MM.1S (cell line): ENCODE measurements at regions not wholly inside any gene's neighbourhood (a gene's known extent, or its start where the extent isn't known, plus 50 kb on each side); places are given as distances from the start of the nearest gene placed in this dataset.

Experiments
- DNase-seq: peaks from one replicate; pipeline ENCODE4 v3.0.0-alpha.2; 2015
- H2AFZ ChIP-seq: fragments of 300-600 bp; sonication (generic); 2 replicates; pipeline ENCODE4 v1.6.0; 2016; ENCODE audit warnings: antibody characterized with exemption, low read length
- H3F3A ChIP-seq: fragments of 300-600 bp; sonication (generic); 2 replicates; pipeline ENCODE4 v1.6.1; 2016; ENCODE audit warnings: mild to moderate bottlenecking, antibody characterized with exemption, low read length, moderate library complexity, mixed read lengths; ENCODE audit not compliant: insufficient read depth
- H3K27ac ChIP-seq: fragments of 300-600 bp; sonication (generic); 2 replicates; pipeline ENCODE4 v1.5.1; 2016; ENCODE audit warnings: mild to moderate bottlenecking, low read length
- H3K27me3 ChIP-seq: fragments of 300-600 bp; sonication (generic); replicated peaks from 2 replicates; pipeline ENCODE4 v1.6.0; 2016; ENCODE audit warnings: low read length; ENCODE audit not compliant: insufficient read depth
- H3K36me3 ChIP-seq: fragments of 300-600 bp; sonication (generic); replicated peaks from 2 replicates; pipeline ENCODE4 v1.6.1; 2016; ENCODE audit warnings: mild to moderate bottlenecking, low read length, mixed read lengths; ENCODE audit not compliant: insufficient read depth
- H3K4me1 ChIP-seq: fragments of 300-600 bp; sonication (generic); 2 replicates; pipeline ENCODE4 v1.6.1; 2016; ENCODE audit warnings: low read length, mixed read lengths
- H3K4me2 ChIP-seq: fragments of 300-600 bp; sonication (generic); 2 replicates; pipeline ENCODE4 v1.6.0; 2016; ENCODE audit warnings: low read depth, low read length
- H3K4me3 ChIP-seq: fragments of 300-600 bp; sonication (generic); 2 replicates; pipeline ENCODE4 v1.5.1; 2016; ENCODE audit warnings: low read length, mixed read lengths
- H3K79me2 ChIP-seq: fragments of 300-600 bp; sonication (generic); 2 replicates; pipeline ENCODE4 v1.6.1; 2016; ENCODE audit warnings: mixed run types, low read length, mixed read lengths
- H3K9ac ChIP-seq: fragments of 300-600 bp; sonication (generic); 2 replicates; pipeline ENCODE4 v1.6.1; 2016; ENCODE audit warnings: low read length, mixed read lengths
- H3K9me2 ChIP-seq: fragments of 300-600 bp; sonication (generic); replicated peaks from 2 replicates; pipeline ENCODE4 v1.6.1; 2016; ENCODE audit warnings: mild to moderate bottlenecking, low read length, mixed read lengths; ENCODE audit not compliant: insufficient read depth
- H3K9me3 ChIP-seq: fragments of 300-600 bp; sonication (generic); replicated peaks from 2 replicates; pipeline ENCODE4 v1.6.1; 2016; ENCODE audit warnings: mild to moderate bottlenecking, low read length, mixed read lengths; ENCODE audit not compliant: insufficient read depth
- H4K20me1 ChIP-seq: fragments of 300-600 bp; sonication (generic); 2 replicates; pipeline ENCODE4 v1.6.1; 2016; ENCODE audit warnings: mild to moderate bottlenecking, low read length, moderate library complexity, mixed read lengths; ENCODE audit not compliant: insufficient read depth
- EZH2 ChIP-seq: fragments of 300-600 bp; sonication (generic); optimal IDR thresholded peaks from 2 replicates; pipeline ENCODE3; 2017; ENCODE audit warnings: low read depth, mild to moderate bottlenecking, antibody characterized with exemption, low read length, mixed read lengths
- EZH2phosphoT487 ChIP-seq: fragments of 300-600 bp; sonication (generic); IDR thresholded peaks from 2 replicates; pipeline ENCODE4 v1.6.1; 2018; ENCODE audit warnings: antibody characterized with exemption, low read length
- TF ChIP-seq, protein P1 (sequence below): fragments of 300-600 bp; sonication (generic); IDR thresholded peaks from 2 replicates; pipeline ENCODE4 v1.5.1; 2016; ENCODE audit warnings: antibody characterized with exemption, low read length, mixed read lengths

- Histone ChIP-seq H3F3A (no peaks in the 10 kb centered on the region), H4K20me1 (no peaks in the 10 kb centered on the region), H2AFZ (no peak overlapping the region), H3K9me2 (no peaks in the 10 kb centered on the region), H3K4me1 (no peaks in the 10 kb centered on the region), H3K36me3 (no peaks in the 10 kb centered on the region), H3K9ac (no peak overlapping the region), H3K4me3 (no peak overlapping the region), H3K4me2 (no peak overlapping the region), H3K9me3 (no peaks in the 10 kb centered on the region), H3K79me2 (no peaks in the 10 kb centered on the region), H3K27ac (no peak overlapping the region), H3K27me3 (no peaks in the 10 kb centered on the region)
- no peak for DNase-seq
- TF ChIP-seq EZH2 (no peak), EZH2phosphoT487 (no peak)
- TF ChIP-seq, protein P1, sequence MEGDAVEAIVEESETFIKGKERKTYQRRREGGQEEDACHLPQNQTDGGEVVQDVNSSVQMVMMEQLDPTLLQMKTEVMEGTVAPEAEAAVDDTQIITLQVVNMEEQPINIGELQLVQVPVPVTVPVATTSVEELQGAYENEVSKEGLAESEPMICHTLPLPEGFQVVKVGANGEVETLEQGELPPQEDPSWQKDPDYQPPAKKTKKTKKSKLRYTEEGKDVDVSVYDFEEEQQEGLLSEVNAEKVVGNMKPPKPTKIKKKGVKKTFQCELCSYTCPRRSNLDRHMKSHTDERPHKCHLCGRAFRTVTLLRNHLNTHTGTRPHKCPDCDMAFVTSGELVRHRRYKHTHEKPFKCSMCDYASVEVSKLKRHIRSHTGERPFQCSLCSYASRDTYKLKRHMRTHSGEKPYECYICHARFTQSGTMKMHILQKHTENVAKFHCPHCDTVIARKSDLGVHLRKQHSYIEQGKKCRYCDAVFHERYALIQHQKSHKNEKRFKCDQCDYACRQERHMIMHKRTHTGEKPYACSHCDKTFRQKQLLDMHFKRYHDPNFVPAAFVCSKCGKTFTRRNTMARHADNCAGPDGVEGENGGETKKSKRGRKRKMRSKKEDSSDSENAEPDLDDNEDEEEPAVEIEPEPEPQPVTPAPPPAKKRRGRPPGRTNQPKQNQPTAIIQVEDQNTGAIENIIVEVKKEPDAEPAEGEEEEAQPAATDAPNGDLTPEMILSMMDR = no peak
Observed at GRCh38 chr2:35548171-35548570, 807.4 kb upstream of the CRIM1 start.

DNA sequence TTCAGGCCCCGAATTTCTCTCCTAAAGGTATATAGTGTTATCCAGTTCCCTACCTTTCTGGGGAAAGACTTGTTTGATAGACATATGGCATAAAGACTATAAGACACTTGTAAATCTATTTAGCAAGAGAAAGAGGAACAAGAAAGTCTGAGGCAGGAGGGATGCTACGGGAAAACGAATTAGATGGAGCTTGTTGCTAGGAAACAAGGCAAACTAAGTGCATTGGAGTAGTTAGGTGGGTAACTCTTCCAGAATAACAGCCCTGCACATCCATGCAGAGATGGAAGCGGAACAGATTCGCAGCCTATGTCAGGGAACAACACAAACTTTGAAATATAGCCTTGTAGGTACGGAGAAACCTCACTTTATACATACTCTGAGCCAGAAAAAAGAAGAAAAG lies 810.3 kb upstream of the CRIM1 start:
- no peak for TF ChIP-seq EZH2phosphoT487
- no peak for TF ChIP-seq EZH2
- TF ChIP-seq, protein P1 = no peak
- no peak overlapping the region for H3K9ac ChIP-seq
- H3K4me3 ChIP-seq = no peak overlapping the region
- no peaks in the 10 kb centered on the region for H3K27me3 ChIP-seq
- H4K20me1 ChIP-seq = no peaks in the 10 kb centered on the region
- no peaks in the 10 kb centered on the region for H3K79me2 ChIP-seq
- no peaks in the 10 kb centered on the region for H3F3A ChIP-seq
- H3K4me2 ChIP-seq = no peak overlapping the region
- no peaks in the 10 kb centered on the region for H3K4me1 ChIP-seq
- H3K36me3 ChIP-seq = no peaks in the 10 kb centered on the region
- DNase-seq = no peak
- H3K9me3 ChIP-seq = no peaks in the 10 kb centered on the region
- no peaks in the 10 kb centered on the region for H3K9me2 ChIP-seq
- H2AFZ ChIP-seq = no peak overlapping the region
- no peak overlapping the region for H3K27ac ChIP-seq

GRCh38 chr2:35538796-35539195 lies 816.8 kb upstream of the CRIM1 start:
- Histone ChIP-seq H3K4me1 (no peaks in the 10 kb centered on the region), H3K4me3 (no peak overlapping the region), H3K36me3 (no peaks in the 10 kb centered on the region), H3K79me2 (no peaks in the 10 kb centered on the region), H3K9me3 (no peaks in the 10 kb centered on the region), H4K20me1 (no peaks in the 10 kb centered on the region), H3K9ac (no peak overlapping the region), H3K27ac (no peak overlapping the region), H2AFZ (no peak overlapping the region), H3K27me3 (no peaks in the 10 kb centered on the region), H3K9me2 (no peaks in the 10 kb centered on the region), H3K4me2 (no peak overlapping the region), H3F3A (no peaks in the 10 kb centered on the region)
- DNase-seq = no peak
- no peak for TF ChIP-seq EZH2
- TF ChIP-seq, protein P1 = no peak
- no peak for TF ChIP-seq EZH2phosphoT487
